IMR-90 (cell line): ENCODE measurements at regions not wholly inside any gene's neighbourhood (a gene's known extent, or its start where the extent isn't known, plus 50 kb on each side); places are given as distances from the start of the nearest gene placed in this dataset.

Experiments used
- ATAC-seq: fragments of 200-7000 bp; cut with Tn5 transposase; 2 replicates; pipeline ENCODE4 v1.9.1; 2020; ENCODE audit warnings: low read depth, mild to moderate bottlenecking, moderate library complexity
- BruUV-seq: library from RNA; stranded (reverse); fragments of 400-500 nt; replicated peaks from 2 replicates; lab custom pipeline; 2021; lab: Mats Ljungman, UMichigan
- CTCF ChIA-PET: fragments of 300-600 bp; formaldehyde crosslinking; extraction: SDS; loops from one replicate; lab custom pipeline; 2021; ENCODE audit warnings: antibody characterized with exemption; lab: Yijun Ruan, JAX
- POLR2A ChIA-PET: fragments of 300-600 bp; sonication (Branson Sonifier 250); formaldehyde crosslinking; loops from one replicate; lab custom pipeline; 2022; ENCODE audit warnings: antibody characterized with exemption; ENCODE audit not compliant: unreplicated experiment; lab: Charles Lee
- DNase-seq: peaks from one replicate; pipeline ENCODE4 v3.0.0; 2013
- H2AFZ ChIP-seq: replicated peaks from 2 replicates; pipeline ENCODE3; 2013; ENCODE audit warnings: low read length, mild to moderate bottlenecking; ENCODE audit not compliant: poor library complexity
- H2AK5ac ChIP-seq: 2 replicates; pipeline ENCODE4 v1.6.1; 2013; ENCODE audit warnings: low read depth, low read length, inconsistent platforms
- H2AK9ac ChIP-seq: replicated peaks from 2 replicates; pipeline ENCODE3; 2013; ENCODE audit warnings: mild to moderate bottlenecking, low read depth, low read length, moderate library complexity; ENCODE audit not compliant: poor library complexity
- H2BK120ac ChIP-seq: 2 replicates; pipeline ENCODE4 v1.6.1; 2013; ENCODE audit warnings: low read depth, low read length, inconsistent platforms
- H2BK15ac ChIP-seq: 3 replicates; pipeline ENCODE4 v1.6.1; 2013; ENCODE audit warnings: low read depth, low read length, inconsistent platforms
- H2BK20ac ChIP-seq: 2 replicates; pipeline ENCODE4 v1.6.1; 2013; ENCODE audit warnings: low read depth, mild to moderate bottlenecking, inconsistent platforms, low read length, moderate library complexity
- H2BK5ac ChIP-seq: 2 replicates; pipeline ENCODE4 v1.6.1; 2013; ENCODE audit warnings: mild to moderate bottlenecking, low read depth, low read length, inconsistent platforms; ENCODE audit not compliant: poor library complexity, severe bottlenecking
- H3K14ac ChIP-seq: replicated peaks from 2 replicates; pipeline ENCODE4 v1.6.1; 2013; ENCODE audit warnings: low read depth, low read length, inconsistent platforms
- H3K18ac ChIP-seq: 2 replicates; pipeline ENCODE4 v1.6.1; 2013; ENCODE audit warnings: low read depth, low read length, control low read depth
- H3K23ac ChIP-seq: 2 replicates; pipeline ENCODE4 v1.6.1; 2013; ENCODE audit warnings: low read depth, low read length, inconsistent platforms
- H3K27ac ChIP-seq: 2 replicates; pipeline ENCODE4 v1.5.1; 2013; ENCODE audit warnings: mild to moderate bottlenecking, control low read depth, low read length; ENCODE audit not compliant: insufficient read depth
- H3K27me3 ChIP-seq: 2 replicates; pipeline ENCODE4 v1.6.1; 2013; ENCODE audit warnings: low read length; ENCODE audit not compliant: control insufficient read depth, insufficient read depth
- H3K36me3 ChIP-seq: 2 replicates; pipeline ENCODE4 v1.6.1; 2013; ENCODE audit warnings: low read length, mixed read lengths; ENCODE audit not compliant: control insufficient read depth, insufficient read depth
- H3K4ac ChIP-seq: 2 replicates; pipeline ENCODE4 v1.6.1; 2013; ENCODE audit warnings: low read depth, low read length, inconsistent platforms
- H3K4me1 ChIP-seq: 2 replicates; pipeline ENCODE4 v1.6.1; 2013; ENCODE audit warnings: low read length, mixed read lengths; ENCODE audit not compliant: control insufficient read depth, insufficient read depth
- H3K4me2 ChIP-seq: 2 replicates; pipeline ENCODE4 v1.6.1; 2013; ENCODE audit warnings: low read depth, mild to moderate bottlenecking, control low read depth, low read length, moderate library complexity
- H3K4me3 ChIP-seq: 2 replicates; pipeline ENCODE4 v1.5.1; 2013; ENCODE audit warnings: low read depth, mild to moderate bottlenecking, control low read depth, low read length, moderate library complexity; ENCODE audit not compliant: insufficient read depth
- H3K56ac ChIP-seq: 2 replicates; pipeline ENCODE4 v1.6.1; 2013; ENCODE audit warnings: low read length, inconsistent platforms; ENCODE audit not compliant: insufficient read depth; ENCODE audit errors: extremely low read depth
- H3K79me1 ChIP-seq, 2 experiments: 2 replicates each; pipeline ENCODE4 v1.6.1; 2013; ENCODE audit warnings: low read length in 2 of 2, inconsistent platforms in 1 of 2, low read depth in 1 of 2
- H3K9ac ChIP-seq: 2 replicates; pipeline ENCODE4 v1.6.1; 2013; ENCODE audit warnings: low read depth, low read length, control low read depth
- H3K9me1 ChIP-seq: 2 replicates; pipeline ENCODE4 v1.6.1; 2013; ENCODE audit warnings: low read length, inconsistent platforms; ENCODE audit not compliant: insufficient read depth
- H3K9me3 ChIP-seq: 2 replicates; pipeline ENCODE4 v1.6.1; 2013; ENCODE audit warnings: low read length; ENCODE audit not compliant: control insufficient read depth, insufficient read depth
- H4K20me1 ChIP-seq: 2 replicates; pipeline ENCODE4 v1.6.1; 2013; ENCODE audit warnings: low read length, inconsistent platforms; ENCODE audit not compliant: insufficient read depth
- H4K5ac ChIP-seq: 2 replicates; pipeline ENCODE4 v1.6.1; 2013; ENCODE audit warnings: mild to moderate bottlenecking, low read depth, low read length, control low read depth
- H4K8ac ChIP-seq, 2 experiments: 2 replicates each; pipeline ENCODE4 v1.6.1; 2013; ENCODE audit warnings: low read depth in 2 of 2, low read length in 2 of 2, control low read depth in 1 of 2, inconsistent platforms in 1 of 2
- H4K91ac ChIP-seq: 2 replicates; pipeline ENCODE4 v1.6.1; 2013; ENCODE audit warnings: low read depth, low read length, inconsistent platforms; ENCODE audit not compliant: insufficient read depth
- CEBPB ChIP-seq: IDR thresholded peaks from 2 replicates; pipeline ENCODE4 v1.6.1; 2012; ENCODE audit warnings: low read depth, low read length, improper control_type of control experiment
- WGBS, 2 experiments: methylation state at CpG; one replicate each; pipeline versions ENCODE4 v1.1.5 to v1.1.7; 2013; ENCODE audit warnings: missing lambda C conversion rate in 2 of 2; ENCODE audit not compliant: insufficient read length in 1 of 2; ENCODE audit errors: extremely low coverage in 2 of 2; 5-methylcytosine and 5-hydroxymethylcytosine counted together
- dilution Hi-C: fragments of 300-500 bp; cut with HindIII; formaldehyde crosslinking; loops from one replicate; pipeline ENCODE4 v1.14.3; 2018; ENCODE audit warnings: low sequenced_read_pairs; ENCODE audit not compliant: unreplicated experiment
- in situ Hi-C: fragments of 300-500 bp; cut with MboI; formaldehyde crosslinking; loops from 3 replicates; pipeline ENCODE4 v1.14.3; 2019; ENCODE audit warnings: low sequenced_read_pairs, inconsistent platforms, mixed read lengths
- intact Hi-C: fragments of 100-400 bp; cut with micrococcal nuclease; formaldehyde crosslinking; loops from 2 replicates; pipeline ENCODE4 v1.10.0; 2022

- Histone ChIP-seq H3K23ac (no peak overlapping the region), H3K4me3 (no peak overlapping the region), H3K9ac (no peak overlapping the region), H2BK5ac (no peak overlapping the region), H3K36me3 (no peaks in the 10 kb centered on the region), H3K27ac (no peak overlapping the region), H3K4me2 (no peak overlapping the region), H2AK5ac (no peak overlapping the region), H2BK20ac (no peak overlapping the region), H3K4me1 (no peaks in the 10 kb centered on the region), H2BK120ac (no peak overlapping the region), H2AFZ (no peak overlapping the region), H3K9me1 (no peaks in the 10 kb centered on the region), H3K4ac (no peak overlapping the region), H3K79me1 (no peaks in the 10 kb centered on the region), H2AK9ac (no peak overlapping the region), H4K20me1 (no peaks in the 10 kb centered on the region), H4K91ac (no peak overlapping the region), H4K8ac (no peak overlapping the region), H3K56ac (no peak overlapping the region), H3K9me3 (peaks cover 4% of the 10 kb centered on the region; the same call in 1 of the 2 replicates), H2BK15ac (no peak overlapping the region), H3K18ac (no peak overlapping the region), H4K5ac (no peak overlapping the region), H3K14ac (no peak overlapping the region), H3K27me3 (no peaks in the 10 kb centered on the region)
- POLR2A ChIA-PET = no interaction called here
- no TSS peak for BruUV-seq
- ATAC-seq (no peak), DNase-seq (no peak)
- dilution Hi-C loops = no loop called here
- in situ Hi-C loops = no loop called here
- TF ChIP-seq CEBPB = no peak
- intact Hi-C loops = no loop called here
- WGBS, 2 experiments = no CpG with 5 or more reads among the region's 1 CpG
- CTCF ChIA-PET = no interaction called here
These were observed 671.1 kb downstream of the TBL1XR1 start for GRCh38 chr3:176526225-176526624.
